GM21381 (cell line): ENCODE measurements at regions not wholly inside any gene's neighbourhood (a gene's known extent, or its start where the extent isn't known, plus 50 kb on each side); places are given as distances from the start of the nearest gene placed in this dataset.

Source experiments
- ATAC-seq: cut with Tn5 transposase; IDR thresholded peaks from one replicate; pipeline ENCODE4 v1.9.1; 2021; ENCODE audit warnings: mild to moderate bottlenecking, moderate library complexity; ENCODE audit not compliant: unreplicated experiment

- no peak for ATAC-seq
Observed at GRCh38 chr5:166436872-166437271, 1854.6 kb upstream of the WWC1 start.

GRCh38 chr5:166486348-166486747 lies 1805.1 kb upstream of the WWC1 start:
- ATAC-seq: no peak

GRCh38 chr5:166488560-166488959 lies 1802.9 kb upstream of the WWC1 start:
- ATAC-seq: no peak

DNA sequence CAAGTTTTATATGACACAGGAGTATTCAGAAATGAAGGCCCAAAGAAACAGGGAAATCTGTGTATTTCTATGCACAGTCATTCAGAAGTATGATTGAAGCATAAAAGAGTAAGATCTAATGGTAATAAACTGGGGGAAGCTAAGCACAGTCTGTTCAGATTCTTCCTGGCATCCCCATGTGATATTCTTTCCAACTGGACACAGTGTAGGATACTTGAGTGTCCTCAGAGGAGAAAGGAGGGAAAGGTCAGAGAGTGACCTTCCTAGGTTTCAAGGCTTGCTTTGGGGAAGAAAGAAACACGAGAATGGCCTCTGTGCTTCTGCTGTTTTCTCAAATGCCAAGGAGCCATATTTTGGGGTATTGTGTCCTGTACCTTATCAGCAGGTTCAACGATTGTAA lies 1798.4 kb upstream of the WWC1 start:
- no peak for ATAC-seq

- no peak for ATAC-seq
Observed at GRCh38 chr5:166493612-166494011, 1797.8 kb upstream of the WWC1 start.

GRCh38 chr5:166497496-166498104 lies 1793.8 kb upstream of the WWC1 start:
- ATAC-seq: no peak

GRCh38 chr5:166499447-166500240 lies 1791.8 kb upstream of the WWC1 start:
- no peak for ATAC-seq

GRCh38 chr5:166503506-166503905 lies 1787.9 kb upstream of the WWC1 start:
- no peak for ATAC-seq

- ATAC-seq: no peak
Observed at GRCh38 chr5:166505067-166505466, 1786.4 kb upstream of the WWC1 start.

DNA sequence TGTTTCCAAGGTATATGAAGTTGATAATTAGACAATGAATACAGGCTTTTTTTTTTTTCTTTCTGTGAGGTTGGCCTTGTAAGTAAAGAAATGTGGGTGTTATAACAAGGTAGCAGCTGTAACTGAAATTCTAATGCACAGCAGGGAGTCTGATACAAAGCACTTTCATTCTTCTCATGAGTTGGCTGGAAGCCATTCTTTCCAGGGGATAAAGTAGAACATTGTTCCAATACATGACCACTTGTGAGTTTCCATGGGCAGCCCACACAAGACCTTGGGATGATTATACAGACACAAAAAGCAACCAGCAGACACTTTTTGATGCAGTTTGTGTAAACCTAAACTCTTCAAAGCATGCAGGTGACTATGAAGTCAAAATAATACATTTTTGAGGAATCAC lies 1785.9 kb upstream of the WWC1 start:
- no peak for ATAC-seq

- no peak for ATAC-seq
Observed at GRCh38 chr5:166507810-166508425, 1783.5 kb upstream of the WWC1 start.

DNA sequence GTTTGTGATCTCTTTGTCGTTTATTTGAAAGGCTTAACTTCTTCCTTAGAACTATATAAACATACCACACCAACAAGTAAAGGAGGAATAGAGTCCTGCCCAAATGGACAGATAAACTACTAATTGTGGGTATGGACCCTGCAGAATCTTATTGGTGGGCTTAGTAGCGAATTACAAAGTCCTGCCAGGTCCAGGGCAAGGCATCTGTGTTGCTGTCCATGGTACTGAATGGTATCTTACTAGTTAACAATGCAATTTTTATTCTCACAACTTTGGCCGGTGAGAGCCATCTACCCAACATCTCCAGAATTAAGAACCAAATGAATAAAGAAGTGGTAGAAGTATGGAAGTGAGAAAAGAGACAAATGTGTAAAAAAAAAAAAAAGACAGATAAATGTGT lies 1782.4 kb upstream of the WWC1 start:
- ATAC-seq: no peak

- ATAC-seq: no peak
Observed at GRCh38 chr5:166517976-166518375, 1773.5 kb upstream of the WWC1 start.

DNA sequence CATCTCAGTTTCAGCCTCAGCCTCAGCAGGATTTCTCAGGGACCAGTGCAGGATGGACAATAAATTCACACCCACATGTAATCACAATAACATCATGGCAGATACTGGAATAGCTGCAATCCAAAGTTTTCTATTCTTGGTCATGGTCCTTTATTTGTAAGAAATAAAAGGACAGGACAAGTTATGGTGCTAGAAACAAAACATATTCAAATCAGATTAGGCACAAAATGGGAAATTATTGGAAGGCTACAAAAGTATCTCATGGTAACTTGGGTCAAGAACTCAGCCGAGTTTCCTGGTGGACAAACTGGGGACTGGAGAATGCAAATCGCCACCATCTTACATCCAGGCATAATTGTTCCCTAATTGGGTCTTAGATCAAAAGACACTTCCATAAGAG lies 1768.2 kb upstream of the WWC1 start:
- no peak for ATAC-seq

GRCh38 chr5:166529200-166529599 lies 1762.2 kb upstream of the WWC1 start:
- no peak for ATAC-seq

GRCh38 chr5:166532456-166533220 lies 1758.8 kb upstream of the WWC1 start:
- ATAC-seq: no peak

DNA sequence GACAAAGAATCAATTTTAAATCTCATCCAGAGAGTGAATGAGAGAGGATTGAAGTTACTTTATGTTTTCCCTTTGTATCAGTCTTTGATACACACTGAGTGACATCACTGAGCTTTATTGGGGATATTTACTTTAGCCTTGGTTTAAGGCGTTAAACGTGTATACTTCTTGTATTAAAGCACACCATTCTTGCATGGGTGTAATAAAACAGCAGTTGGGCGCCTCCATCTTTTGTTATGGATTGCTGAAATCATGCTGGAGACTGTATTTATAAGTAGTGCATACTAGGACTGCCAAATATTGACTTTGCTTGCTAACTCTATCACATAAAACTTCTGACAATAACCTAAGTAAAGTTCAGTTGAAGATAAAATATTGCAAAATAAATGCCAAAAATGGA lies 1755.8 kb upstream of the WWC1 start:
- no peak for ATAC-seq

GRCh38 chr5:166540156-166540555 lies 1751.3 kb upstream of the WWC1 start:
- ATAC-seq: no peak

DNA sequence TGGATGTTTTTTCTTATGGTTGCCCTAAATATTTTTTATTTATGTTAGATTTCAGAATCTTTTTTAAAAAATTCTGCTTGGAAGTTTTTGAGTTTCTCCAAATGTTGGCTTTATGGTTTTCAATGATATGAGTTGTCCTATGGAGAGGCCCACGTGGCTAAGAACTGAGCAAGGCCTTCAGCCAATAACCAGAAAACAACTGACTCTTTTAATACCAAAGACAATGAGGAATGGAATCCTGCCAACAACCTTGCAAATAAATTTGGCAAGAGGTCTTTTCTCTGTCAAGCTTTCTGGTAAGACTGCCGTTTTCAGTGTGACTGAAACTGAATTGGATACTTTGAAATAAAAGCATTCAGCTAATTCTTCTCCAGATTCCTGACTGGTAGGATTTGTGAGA lies 1740.1 kb upstream of the WWC1 start:
- no peak for ATAC-seq

GRCh38 chr5:166553778-166554177 lies 1737.7 kb upstream of the WWC1 start:
- no peak for ATAC-seq

GRCh38 chr5:166561759-166562158 lies 1729.7 kb upstream of the WWC1 start:
- ATAC-seq: no peak

DNA sequence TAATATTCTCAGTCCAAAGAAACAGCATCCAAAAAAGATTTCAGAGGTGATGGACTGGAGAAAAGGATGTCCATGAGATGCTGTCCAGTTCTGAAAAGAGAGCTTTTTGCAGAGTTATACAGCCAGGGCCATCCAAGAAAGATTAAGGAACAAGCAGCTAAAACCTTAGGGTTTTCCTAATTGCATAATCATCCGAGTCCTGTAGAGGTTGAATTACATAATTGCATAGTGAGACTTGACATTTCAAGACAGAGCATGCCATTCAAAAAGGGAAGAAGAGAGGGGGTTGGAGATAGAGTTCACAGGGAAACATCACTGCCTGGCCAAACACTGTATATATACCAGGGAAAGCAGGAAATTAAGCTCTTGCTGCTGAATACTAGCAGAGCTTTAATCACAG lies 1729.2 kb upstream of the WWC1 start:
- ATAC-seq: no peak
